ENCODE measurements at regions not wholly inside any gene's neighbourhood (a gene's known extent, or its start where the extent isn't known, plus 50 kb on each side); places are given as distances from the start of the nearest gene placed in this dataset.

DNA sequence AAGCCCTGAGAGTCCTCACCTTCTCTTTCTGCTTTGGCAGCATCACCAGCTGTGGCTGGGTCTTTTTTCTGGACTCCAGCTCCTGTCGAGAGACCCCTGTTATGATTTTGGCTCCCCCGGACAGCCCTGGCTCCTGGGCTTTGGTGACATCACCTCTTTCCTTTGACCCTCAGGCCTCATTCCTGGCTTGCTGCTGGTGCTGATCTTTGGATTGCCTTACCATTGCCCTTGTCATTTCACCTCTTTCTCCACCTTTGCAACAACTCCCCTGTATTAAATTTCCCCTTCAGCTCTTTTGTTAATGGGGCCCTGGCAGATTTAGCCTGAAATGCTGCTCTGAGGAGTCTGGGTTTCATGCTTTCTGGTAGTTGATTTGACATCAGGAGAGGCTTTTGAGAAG lies 322.8 kb downstream of the ZSWIM6 start:
- DNase-seq = no peak

DNA sequence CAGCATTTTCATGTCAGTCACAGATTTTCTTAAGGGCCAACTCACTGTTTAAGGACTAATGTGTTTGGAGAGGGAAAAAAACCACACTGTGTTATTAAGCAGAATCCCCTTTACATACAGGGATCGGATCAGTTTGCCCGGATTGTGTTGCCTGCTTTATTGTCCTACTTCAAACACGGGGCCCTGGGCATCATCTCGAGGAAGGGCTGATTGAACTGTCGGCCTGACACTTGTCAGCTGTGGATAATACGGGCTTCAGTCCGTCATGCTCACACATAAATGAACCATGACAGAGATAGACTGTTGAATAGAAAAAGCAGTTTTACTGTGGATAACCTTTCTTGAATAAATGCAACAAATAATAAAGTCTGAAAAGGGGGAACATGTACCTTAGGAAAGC lies 325.0 kb downstream of the ZSWIM6 start:
- DNase-seq = no peak

DNA sequence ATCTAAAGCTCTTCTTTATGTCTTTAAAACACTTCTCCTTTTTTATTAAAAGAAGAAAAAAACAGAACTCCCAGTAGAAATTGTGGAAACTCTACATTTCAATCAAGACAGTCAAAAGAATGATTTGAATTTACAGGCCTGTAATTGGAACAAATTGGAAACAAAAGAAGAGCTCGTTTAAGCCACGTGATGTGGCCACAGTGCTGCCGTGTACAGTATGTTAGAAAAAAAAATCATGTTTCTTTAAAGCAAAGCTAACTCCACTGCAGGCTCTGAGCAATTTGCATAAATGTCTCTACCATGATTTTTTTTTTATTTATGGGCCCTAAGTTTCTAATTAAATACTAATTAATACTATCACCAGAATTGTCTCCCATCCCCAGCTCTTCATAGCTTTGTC lies 325.6 kb downstream of the ZSWIM6 start:
- no peak for DNase-seq

DNA sequence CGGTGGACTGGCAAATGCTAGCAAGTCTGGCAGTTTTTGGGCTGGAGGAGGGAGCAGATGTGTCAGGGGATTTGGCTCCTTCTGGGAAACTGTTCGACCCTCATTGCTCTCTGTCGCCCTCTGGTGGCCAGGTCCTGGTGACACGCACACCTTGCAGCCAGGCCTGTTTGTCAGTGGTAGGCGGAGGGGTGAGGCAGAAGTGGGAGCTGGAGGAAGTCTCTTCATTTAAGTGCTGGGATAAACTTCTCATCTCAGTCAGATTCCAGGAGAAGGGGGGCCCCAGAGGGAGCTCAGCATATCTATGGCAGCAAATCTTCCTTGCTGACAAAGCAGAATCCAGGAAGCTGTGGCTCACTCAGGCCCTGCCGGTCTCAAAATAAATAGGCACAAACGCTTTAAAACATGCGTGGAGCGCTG lies 326.5 kb downstream of the ZSWIM6 start:
- peak; percentile 70 for DNase-seq

DNA sequence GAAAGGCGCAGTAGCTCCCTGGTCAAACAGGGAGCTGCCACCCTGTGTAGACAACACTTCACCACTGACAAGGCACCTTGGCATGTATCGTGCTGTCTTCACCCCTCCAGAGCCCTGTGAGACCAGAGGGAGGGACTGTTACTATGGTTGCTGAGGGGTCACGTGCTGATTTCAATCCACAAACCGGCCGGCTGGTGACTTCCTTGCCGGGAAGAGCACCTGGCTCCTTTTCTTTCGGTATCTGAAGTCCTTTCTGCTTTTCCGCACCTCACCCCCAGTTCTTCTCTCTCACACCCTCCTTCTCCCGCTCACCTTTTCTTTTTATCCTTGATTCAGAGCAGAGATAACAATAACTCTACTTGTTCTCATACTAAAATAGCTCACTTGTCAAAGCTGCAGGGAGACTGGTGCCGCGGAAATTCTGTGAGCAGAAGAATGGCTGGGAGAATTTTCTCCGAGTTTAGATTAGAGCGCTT lies 327.2 kb downstream of the ZSWIM6 start:
- DNase-seq = no peak

DNA sequence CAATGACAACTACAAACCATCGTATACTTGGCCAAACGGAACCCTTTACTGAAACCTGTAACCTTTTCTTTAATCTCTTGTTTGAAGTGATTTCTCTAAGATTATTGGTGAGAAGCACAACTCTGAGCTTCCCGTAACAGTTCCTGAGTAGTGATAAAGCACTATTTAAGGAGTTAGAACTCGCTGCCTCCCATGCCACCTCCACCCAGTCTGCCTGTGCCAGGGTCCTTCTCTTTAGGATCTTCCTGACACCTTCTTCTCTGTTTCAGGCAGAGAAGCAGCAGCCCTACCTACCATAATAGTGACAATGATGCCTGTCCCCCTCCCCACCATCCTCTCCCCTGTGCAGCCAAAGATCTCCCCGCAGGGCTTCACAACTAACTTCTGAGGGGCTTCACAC lies 330.6 kb downstream of the ZSWIM6 start:
- no peak for DNase-seq

DNA sequence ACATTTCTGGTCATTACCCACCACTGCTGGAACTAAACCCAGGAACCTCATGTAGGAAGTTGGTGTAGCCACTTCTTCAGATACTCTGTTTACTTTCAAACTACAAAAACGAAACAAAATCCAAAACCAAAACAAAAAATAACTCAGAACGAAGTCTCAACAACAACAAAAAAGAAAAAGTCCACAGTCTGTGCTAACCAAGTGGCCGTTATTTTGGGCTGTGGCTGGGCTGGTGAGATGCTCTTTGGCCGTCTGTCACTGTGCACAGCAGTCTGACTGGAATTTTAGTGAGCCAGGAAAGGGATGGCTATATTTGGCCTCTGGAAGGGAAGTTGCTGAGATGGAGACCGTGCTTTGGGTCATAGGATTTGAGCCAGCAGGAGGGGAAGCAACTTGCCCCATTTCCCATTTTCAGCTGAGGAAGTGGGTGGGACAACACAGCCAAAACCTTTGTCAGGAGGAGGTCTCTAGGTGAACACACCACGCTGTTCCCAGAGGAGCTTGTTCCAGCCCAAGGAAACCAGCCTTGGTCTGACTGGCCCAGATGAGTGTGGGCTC lies 334.1 kb downstream of the ZSWIM6 start:
- no peak for DNase-seq

DNA sequence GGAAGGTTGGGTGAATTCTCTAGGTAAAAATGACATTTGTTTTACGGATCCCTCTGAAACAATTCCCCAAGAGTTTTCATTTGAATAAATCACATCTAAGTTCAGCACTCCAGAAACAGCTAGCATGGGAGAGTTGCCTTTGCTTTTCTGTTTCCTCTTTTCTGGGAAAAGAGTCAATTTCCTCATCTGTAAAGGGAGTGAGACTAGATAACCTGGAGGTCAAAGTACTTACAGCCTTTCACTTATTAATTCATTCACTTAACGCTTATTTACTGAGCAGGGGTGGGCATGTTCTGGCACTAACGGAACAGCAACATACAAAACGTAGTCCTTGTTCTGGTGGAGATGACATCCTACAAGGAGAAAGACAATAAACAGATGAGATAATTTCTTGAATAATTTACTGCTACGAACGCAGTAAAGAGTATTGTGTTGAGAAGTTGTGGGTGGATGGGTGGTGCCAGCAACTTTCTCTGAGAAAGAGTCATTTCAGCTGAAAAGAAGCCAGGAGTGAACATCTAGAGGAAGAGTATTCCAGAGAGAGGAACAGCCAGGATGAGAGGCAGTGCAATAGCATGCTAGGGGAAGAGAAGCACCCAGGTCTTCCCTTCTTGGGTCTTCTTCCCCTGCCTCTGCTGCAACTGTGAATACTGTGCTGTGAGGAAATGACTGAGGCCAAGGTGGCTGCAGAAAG lies 335.6 kb downstream of the ZSWIM6 start:
- DNase-seq = no peak

DNA sequence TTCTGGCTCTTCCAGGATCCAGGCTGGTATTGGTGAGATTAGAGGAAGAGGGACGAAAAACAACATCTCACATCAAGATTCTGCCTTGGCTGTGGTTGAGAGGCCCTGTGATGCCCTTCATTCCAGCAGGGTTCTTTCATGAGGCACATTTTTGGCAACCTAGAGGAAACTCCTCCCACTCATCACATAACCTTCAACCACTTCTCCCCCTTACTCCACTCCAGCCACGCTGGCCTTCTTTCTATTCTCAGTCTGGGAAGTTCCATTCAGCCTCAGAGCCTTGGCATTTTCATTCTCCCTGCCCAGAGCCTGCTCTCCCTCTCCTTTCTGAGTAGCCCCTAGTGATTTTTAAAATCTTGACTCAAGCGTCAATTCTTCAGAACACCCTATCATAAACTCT lies 337.5 kb downstream of the ZSWIM6 start:
- no peak for DNase-seq

DNA sequence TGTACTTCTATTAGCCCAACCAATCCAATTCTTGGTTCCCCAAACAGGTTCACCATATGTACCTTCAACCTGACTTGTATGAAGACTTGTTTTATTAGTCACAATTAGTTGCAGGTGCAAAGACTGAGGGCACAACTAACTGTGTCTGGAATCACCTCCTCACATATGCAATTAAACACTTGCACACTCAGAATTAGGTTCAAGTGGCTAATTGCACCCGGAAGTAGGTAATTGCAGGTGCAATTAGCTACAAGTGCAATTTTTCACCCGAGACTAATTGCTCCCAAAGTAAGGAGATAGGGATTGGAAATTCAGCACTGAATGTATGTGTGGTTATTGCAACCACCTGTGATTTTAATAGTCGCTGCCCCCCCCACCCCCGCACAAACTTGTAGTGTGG lies 338.9 kb downstream of the ZSWIM6 start:
- DNase-seq = no peak

DNA sequence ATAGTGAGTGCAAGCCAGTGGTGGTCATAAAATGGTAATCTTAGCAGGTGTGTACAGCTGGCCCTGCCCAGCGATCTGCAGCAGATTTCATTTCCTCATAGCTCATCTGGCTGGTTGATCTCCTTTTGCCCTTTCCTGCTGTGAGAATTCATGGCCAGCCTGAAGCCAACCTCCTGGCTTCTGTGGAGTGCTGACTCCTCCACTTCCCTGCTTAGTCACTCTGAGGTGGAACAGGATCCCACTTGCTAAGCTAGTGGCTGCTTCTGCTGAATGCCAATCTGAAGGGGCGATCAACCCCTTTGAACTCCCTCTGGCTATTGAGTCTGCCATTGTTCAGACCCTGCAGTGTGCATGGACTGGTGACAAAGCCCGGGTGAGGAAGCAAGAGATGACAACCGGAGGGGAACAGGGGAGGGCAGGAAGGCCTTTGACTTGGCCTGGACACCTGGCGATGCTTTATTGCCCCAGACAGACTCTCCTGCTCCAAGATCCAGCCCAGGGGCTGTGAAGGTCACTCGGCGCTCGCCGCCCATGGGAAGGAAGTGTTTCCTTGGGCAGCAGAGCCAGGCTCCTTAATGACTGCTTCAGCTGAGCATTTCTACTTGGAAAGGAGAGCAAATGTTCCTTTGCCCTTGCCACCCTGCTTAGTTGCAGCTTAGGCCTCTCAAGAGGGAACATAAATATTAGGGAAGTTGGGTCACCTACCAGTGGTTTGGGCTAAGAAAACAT lies 341.1 kb downstream of the ZSWIM6 start:
- DNase-seq = no peak

DNA sequence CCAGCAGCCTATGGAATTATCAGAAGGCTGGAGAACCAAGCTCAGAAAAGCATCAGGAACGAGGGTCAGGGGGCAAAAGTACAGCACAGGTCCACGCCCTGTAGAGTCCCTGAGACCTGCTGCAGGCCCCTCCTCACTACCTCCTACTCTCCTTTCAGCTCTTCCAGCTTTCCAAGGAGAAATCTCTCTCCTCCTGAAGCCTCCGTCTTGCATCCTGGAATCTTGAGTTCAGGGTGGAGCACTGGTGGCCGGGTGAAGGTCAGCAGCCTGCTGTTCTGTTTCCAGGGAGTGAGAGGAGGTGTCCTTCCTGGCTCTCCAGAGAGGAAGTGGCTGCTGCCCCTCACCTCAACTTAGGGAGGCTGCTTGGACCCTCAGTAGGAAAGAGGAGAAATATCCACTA lies 342.3 kb downstream of the ZSWIM6 start:
- no peak for DNase-seq

DNA sequence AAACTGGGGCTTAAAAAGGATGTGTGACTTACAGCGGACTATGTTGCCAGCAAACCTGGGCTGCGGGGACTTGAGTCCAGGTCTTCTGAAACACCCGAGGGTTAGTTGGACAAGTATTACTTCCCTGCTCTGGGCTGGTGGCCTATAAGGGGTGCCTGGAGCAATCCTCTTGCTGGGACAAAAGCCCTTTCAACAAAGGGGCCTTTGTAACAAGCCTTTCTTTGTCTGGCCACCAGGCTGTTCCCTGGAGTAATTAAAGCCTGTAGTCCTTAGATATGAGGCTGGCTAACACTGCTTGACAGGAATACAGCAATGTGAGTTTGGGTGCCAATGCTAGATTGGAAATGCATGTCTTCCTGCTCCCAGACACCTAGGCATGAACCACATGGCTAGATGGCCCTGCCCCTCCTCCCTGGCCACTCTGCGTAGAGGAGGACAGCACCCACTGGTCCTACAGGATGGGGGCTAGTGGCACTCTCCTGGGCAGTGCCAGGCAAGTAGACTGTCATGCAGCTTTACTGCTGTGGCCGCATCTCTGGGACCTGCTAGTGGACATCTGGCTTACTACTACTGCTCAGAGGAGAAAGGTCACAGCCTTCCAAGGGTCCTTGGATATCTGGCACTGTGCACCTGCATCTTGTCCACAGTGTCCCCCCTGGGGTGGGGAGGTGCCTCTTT lies 343.1 kb downstream of the ZSWIM6 start:
- DNase-seq = peak; percentile 13

DNA sequence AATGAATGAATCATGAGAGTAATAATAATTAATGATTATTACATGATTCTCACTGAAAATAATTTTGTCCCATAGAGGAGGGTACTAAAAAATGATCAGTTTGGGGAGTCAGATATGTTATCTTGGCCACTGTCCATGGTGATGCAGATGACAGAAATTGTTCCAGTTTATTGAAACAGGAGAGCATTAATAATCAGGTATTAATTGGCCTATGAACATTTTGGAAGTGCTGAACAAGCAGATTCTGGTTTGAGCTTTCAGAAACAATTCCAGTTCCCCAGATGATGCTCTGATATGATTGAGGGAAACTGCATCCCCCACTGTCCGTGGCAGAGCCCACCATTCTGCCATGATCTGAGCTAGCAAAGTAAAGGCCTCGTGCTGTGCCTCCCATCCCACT lies 345.2 kb downstream of the ZSWIM6 start:
- DNase-seq = no peak

DNA sequence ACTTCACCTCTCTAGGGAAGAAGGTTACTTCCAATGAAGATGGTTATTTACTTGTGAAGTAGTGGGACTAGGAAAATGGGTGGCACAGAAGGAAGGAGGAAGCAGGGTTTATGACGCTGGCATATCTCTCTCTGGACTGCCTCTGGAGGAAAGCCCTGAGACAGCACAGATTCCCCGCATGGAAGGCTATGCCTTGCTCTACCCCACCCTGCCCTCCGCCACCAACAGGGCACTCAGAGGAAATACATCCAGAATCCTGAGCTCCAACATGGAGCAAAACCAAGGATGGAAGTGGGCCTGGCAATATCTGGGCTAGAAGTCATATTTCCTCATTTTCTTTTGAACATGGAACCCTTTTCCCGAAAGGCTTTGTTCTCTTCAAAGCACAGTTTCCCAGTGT lies 346.9 kb downstream of the ZSWIM6 start:
- DNase-seq = no peak

DNA sequence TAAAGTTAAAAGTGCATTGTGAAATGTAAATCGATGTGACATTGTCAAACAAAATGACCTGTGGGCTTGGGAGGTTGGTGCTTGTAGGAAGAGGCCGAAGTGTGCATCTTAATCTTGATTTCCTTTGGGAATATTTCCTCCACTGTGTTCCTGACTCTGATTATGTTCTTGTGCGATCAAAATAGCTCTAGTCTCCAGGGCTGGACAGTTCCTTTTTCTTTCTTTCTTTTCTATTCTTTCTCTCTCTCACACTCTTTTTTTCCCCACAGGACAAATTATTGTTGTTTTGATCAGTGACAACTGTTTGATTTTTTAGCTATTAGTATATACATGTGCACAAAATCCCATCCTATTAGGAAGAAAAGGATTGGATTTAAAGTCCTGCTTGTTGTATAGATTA lies 347.5 kb downstream of the ZSWIM6 start:
- DNase-seq = no peak

DNA sequence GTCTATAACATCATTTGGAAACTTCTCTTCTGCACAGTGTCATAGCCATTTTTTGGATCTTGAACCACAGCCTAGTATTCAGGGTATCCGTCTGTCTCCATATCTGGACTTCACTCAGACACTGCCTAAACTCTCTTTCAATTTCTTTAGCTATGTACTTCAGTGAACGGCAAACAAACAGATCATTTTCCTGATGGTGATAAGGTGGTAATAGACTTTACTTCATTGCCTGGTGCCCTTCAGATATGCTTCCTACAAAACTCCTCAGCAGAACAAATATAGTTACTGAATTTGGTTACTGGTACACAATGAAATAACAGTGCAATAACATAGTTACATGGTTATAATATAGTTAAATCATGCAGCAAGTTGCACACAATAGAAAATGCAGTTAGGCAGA lies 348.2 kb downstream of the ZSWIM6 start:
- no peak for DNase-seq

DNA sequence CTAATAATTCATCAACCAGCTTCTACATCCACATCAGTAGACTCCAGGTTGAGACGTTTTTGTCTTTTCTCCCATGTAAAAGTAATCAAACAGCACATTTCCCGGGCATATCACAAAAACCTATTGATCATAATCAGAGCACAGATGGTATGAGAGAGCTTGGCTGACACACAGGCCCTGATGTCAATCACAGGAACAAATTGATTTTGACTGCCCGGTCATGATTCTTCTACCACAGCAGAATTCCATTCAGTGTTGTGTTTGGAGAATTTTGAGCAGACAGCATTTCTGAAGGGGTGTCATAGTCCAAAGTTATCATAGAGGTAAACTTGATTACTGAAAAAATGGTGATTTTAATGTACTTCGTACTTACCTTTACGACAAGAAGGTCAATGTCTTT lies 351.1 kb downstream of the ZSWIM6 start:
- DNase-seq = no peak

DNA sequence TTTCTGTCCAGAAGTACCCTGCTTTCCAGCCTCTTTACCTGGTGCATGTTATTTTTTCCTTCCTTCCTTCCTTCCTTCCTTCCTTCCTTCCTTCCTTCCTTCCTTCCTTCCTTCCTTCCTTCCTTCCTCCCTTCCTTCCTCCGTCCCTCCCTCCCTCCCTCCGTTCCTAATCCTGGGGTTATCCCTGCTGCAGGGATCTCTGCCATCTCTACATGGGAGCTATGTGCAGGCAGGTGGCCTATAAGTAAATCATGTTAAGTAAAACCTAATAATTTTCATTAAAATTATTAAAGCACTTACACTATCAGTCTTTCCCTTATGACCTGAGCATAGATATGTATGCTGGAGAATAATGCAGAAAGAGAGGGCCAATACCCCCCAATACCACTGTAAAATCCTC lies 351.9 kb downstream of the ZSWIM6 start:
- DNase-seq = no peak

DNA sequence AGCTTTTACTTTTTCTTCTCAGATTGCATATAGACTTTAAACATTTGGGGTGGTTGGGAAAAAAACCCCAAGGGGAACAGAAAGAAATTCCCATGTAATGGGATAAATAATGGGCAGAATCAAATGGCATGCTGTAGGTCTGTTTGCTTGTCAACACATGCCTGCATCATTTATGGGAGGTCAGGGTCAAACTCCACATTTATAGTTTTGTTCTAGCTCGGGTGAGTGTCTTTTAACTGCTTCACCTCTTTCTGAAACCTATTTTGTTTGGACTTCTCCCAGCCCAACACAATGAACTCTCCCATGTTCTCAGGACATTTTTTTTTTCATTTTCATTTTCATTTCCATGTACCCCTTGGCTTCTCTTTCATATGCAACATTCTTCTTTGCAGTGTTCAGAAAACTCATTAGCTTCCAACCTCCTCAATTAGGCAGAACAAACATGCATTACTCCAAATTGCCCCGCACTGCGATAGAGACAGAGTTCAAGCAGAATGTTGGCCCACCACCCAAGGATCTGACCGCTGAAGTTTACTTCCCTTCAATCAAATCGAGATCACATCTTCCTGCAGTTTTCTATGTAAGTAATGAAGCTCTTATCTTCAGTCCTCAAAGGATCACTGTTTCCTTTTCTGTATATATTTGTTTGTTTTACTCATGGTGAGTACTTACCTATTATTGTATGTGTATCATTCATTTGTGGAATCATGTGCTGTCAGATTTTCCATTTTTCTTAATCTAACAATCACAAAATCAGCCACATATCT lies 354.6 kb downstream of the ZSWIM6 start:
- DNase-seq = no peak

DNA sequence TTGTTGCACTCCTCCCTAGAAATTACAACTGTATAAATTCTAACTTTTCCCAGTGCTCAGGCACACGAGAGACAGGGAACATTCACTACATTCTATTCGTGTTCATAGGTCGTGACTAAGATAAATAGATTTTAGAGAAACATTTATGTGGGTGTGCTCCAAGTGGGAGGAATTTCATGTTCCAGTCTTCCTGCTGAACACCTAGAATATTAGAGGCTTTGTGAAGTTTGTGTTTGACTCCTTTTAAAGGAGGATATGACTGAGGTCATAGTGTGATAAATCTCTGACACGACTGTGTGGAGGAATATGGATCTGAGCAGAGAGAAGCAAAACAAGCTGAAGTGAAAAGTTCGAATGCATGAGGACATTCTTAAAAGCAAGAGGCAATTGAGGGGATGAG lies 355.3 kb downstream of the ZSWIM6 start:
- DNase-seq = no peak

DNA sequence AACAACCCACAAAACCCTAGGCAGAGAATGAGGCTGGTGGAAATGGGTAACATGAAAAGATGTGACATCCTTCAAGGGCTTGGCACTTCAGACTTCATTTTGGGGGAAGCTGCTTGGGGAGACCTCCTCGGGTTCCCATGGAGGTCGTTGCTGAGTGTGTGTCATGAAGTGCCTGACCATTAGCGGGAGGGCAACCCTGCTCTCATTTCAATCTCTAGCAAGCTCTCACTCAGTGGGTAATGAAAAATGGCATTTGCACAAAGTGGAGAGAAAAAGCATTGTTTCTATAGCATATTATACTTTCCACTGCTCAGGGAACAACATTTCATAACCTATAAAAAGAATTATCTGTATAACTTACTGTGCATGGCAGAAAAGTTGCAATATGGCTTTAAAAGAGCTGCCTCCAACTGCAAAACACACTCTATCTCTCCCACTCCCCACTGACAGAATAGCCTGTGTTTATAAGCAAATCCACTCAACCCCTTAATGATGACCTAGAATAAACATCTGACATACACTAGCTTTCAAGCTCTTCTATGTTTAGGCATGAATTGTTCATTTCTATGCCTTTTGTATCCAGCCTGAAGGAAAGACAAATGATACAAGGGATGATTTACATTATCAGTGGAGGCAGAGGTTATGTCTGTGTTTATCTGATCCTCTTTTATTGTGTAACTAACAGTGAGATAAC lies 357.2 kb downstream of the ZSWIM6 start:
- DNase-seq = peak; percentile 38
